K562 (cell line): ENCODE measurements at regions not wholly inside any gene's neighbourhood (a gene's known extent, or its start where the extent isn't known, plus 50 kb on each side); places are given as distances from the start of the nearest gene placed in this dataset.

Experiments used
- ADNP ChIP-seq: fragments of 200-800 bp; sonication (Bioruptor generic); IDR thresholded peaks from 2 replicates; pipeline ENCODE4 v1.6.1; 2016; ENCODE audit warnings: missing genetic modification characterization, missing compliant biosample characterization
- CBX1 ChIP-seq: sonication (generic); IDR thresholded peaks from 2 replicates; pipeline ENCODE4 v1.6.1; 2016; ENCODE audit warnings: antibody characterized with exemption, low read depth, mild to moderate bottlenecking
- FOXA1 ChIP-seq: fragments of 450-650 bp; IDR thresholded peaks from 2 replicates; pipeline ENCODE4 v1.6.1; 2016; ENCODE audit warnings: mild to moderate bottlenecking, borderline replicate concordance
- GABPB2 ChIP-seq: fragments of 250-450 bp; sonication (Bioruptor Pico); conservative IDR thresholded peaks from 2 replicates; pipeline ENCODE4 v1.5.1; 2021; ENCODE audit warnings: mild to moderate bottlenecking
- HDGF ChIP-seq: fragments of 450-650 bp; IDR thresholded peaks from 2 replicates; pipeline ENCODE4 v1.6.1; 2016
- KDM1A ChIP-seq, 2 experiments: fragments of 450-650 bp; IDR thresholded peaks; 2 replicates each; pipeline ENCODE4 v1.6.1; 2016; ENCODE audit warnings: mild to moderate bottlenecking in 2 of 2
- POLR2H ChIP-seq: IDR thresholded peaks from 2 replicates; pipeline ENCODE4 v1.6.1; 2016; ENCODE audit warnings: missing genetic modification characterization, low read depth, mild to moderate bottlenecking, control low read depth, missing compliant biosample characterization, moderate library complexity
- PURB ChIP-seq: sonication (generic); formaldehyde crosslinking; IDR thresholded peaks from 2 replicates; pipeline ENCODE4 v1.9.0; 2021; ENCODE audit warnings: low read depth, mild to moderate bottlenecking, missing genetic modification reagents
- RBM15 ChIP-seq: fragments of 200-400 bp; formaldehyde crosslinking; IDR thresholded peaks from 2 replicates; pipeline ENCODE4 v1.6.1; 2018; ENCODE audit warnings: mild to moderate bottlenecking, low read length, moderate library complexity; ENCODE audit not compliant: insufficient read depth
- SMAD3 ChIP-seq: fragments of 450-650 bp; formaldehyde crosslinking; conservative IDR thresholded peaks from 2 replicates; pipeline ENCODE4 v1.4.0; 2020; ENCODE audit warnings: mild to moderate bottlenecking
- SOX6 ChIP-seq: fragments of 450-650 bp; IDR thresholded peaks from 2 replicates; pipeline ENCODE4 v1.6.1; 2014; ENCODE audit warnings: mild to moderate bottlenecking
- TAL1 ChIP-seq: fragments of 450-650 bp; IDR thresholded peaks from 2 replicates; pipeline ENCODE4 v1.6.1; 2016; ENCODE audit warnings: mild to moderate bottlenecking
- TCF7L2 ChIP-seq: fragments of 150-350 bp; IDR thresholded peaks from 2 replicates; pipeline ENCODE4 v1.6.1; 2016; ENCODE audit warnings: low read depth, mild to moderate bottlenecking, low read length, moderate library complexity
- USF2 ChIP-seq: sonication (generic); formaldehyde crosslinking; IDR thresholded peaks from 2 replicates; pipeline ENCODE4 v1.5.0; 2020; ENCODE audit warnings: missing genetic modification reagents
- ZFP36 ChIP-seq: fragments of 150-350 bp; IDR thresholded peaks from 2 replicates; pipeline ENCODE4 v1.6.1; 2018; ENCODE audit warnings: low read length, low read depth; ENCODE audit not compliant: partially characterized antibody
- ZNF212 ChIP-seq: fragments of 450-650 bp; formaldehyde crosslinking; IDR thresholded peaks from 2 replicates; pipeline ENCODE4 v1.4.0; 2020; ENCODE audit warnings: mild to moderate bottlenecking
- ZNF316 ChIP-seq: fragments of 450-650 bp; IDR thresholded peaks from 2 replicates; pipeline ENCODE4 v1.6.1; 2016
- ZNF324 ChIP-seq: fragments of 250-450 bp; sonication (Bioruptor Pico); IDR thresholded peaks from 2 replicates; pipeline ENCODE4 v1.4.0; 2020; ENCODE audit warnings: mild to moderate bottlenecking
- ZNF696 ChIP-seq: fragments of 250-450 bp; sonication (Bioruptor Pico); conservative IDR thresholded peaks from 2 replicates; pipeline ENCODE4 v1.4.0; 2020; ENCODE audit warnings: mild to moderate bottlenecking, moderate library complexity
- ZNF778 ChIP-seq: fragments of 450-650 bp; formaldehyde crosslinking; IDR thresholded peaks from 2 replicates; pipeline ENCODE4 v1.4.0; 2020; ENCODE audit warnings: mild to moderate bottlenecking, moderate library complexity
- TF ChIP-seq, protein P1 (sequence below), 2 experiments: fragments of 150-350 bp in 1 of 2; IDR thresholded peaks; 2 replicates each; pipeline ENCODE4 v1.6.1; 2012 to 2016; ENCODE audit warnings: low read depth in 2 of 2, low read length in 2 of 2, mild to moderate bottlenecking in 1 of 2, moderate library complexity in 1 of 2
- TF ChIP-seq, protein P2 (sequence below): sonication (generic); formaldehyde crosslinking; IDR thresholded peaks from 2 replicates; pipeline ENCODE4 v1.8.0; 2022; ENCODE audit warnings: mild to moderate bottlenecking, missing genetic modification reagents

DNA sequence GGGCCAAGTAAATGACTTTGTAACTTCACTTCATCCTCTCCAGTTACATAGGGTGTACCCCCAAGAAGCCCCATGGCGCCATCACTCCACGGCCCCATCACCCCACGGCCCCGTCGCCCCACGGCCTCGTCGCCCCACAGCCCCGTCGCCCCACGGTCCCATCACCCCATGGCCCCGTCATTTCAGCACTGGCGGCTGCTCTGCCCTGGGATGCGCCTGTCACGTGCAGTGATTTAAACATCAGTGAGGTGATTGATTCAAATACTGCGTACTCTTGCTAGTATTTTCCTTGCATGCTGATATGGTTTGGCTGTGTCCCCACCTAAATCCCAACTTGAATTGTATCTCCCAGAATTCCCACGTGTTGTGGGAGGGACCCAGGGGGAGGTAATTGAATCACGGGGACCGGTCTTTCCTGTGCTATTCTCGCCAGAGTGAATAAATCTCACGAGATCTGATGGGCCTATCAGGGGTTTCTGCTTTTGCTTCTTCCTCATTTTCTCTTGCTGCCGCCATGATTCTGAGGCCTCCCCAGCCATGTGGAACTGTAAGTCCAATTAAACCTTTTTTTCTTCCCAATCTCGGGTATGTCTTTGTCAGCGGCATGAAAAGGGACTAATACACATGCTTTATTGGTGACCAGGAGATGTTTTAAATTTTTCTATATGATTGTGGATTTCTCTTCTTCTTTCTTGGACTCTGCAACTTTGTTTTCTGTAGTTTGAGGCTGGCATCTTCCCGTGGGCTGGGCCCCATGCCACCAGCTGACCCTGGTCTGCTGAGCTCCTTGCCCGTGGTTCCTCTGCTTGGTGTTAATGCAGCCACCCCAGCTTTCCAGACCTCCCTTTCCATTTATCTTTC, 50.1 kb upstream of the PCBP3 start (continued):
- TF ChIP-seq USF2 (CRISPR knock-in tag) (peak; percentile 42), POLR2H (peak; percentile 79), ZNF324 (CRISPR knock-in tag) (no peak), ZNF696 (CRISPR knock-in tag) (no peak), RBM15 (no peak), ZNF316 (no peak), FOXA1 (no peak), HDGF (no peak), KDM1A (IDR thresholded peaks at IDR 0.05) (peak; percentile 3 to 61; a peak in 2 of 4 replicates), CBX1 (no peak), PURB (no peak), TAL1 (no peak), SMAD3 (CRISPR knock-in tag) (0 out of 2 replicates have a peak, but pooled peaks have one; percentile 23), ZFP36 (no peak), ZNF212 (CRISPR knock-in tag) (no peak), GABPB2 (CRISPR knock-in tag) (no peak), ADNP (tag) (no peak), ZNF778 (CRISPR knock-in tag) (no peak), SOX6 (0 out of 2 replicates have a peak, but pooled peaks have one; percentile 7), TCF7L2 (no peak)
- TF ChIP-seq, protein P1, sequence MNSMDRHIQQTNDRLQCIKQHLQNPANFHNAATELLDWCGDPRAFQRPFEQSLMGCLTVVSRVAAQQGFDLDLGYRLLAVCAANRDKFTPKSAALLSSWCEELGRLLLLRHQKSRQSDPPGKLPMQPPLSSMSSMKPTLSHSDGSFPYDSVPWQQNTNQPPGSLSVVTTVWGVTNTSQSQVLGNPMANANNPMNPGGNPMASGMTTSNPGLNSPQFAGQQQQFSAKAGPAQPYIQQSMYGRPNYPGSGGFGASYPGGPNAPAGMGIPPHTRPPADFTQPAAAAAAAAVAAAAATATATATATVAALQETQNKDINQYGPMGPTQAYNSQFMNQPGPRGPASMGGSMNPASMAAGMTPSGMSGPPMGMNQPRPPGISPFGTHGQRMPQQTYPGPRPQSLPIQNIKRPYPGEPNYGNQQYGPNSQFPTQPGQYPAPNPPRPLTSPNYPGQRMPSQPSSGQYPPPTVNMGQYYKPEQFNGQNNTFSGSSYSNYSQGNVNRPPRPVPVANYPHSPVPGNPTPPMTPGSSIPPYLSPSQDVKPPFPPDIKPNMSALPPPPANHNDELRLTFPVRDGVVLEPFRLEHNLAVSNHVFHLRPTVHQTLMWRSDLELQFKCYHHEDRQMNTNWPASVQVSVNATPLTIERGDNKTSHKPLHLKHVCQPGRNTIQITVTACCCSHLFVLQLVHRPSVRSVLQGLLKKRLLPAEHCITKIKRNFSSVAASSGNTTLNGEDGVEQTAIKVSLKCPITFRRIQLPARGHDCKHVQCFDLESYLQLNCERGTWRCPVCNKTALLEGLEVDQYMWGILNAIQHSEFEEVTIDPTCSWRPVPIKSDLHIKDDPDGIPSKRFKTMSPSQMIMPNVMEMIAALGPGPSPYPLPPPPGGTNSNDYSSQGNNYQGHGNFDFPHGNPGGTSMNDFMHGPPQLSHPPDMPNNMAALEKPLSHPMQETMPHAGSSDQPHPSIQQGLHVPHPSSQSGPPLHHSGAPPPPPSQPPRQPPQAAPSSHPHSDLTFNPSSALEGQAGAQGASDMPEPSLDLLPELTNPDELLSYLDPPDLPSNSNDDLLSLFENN (IDR thresholded peaks at IDR 0.05; ENCODE audit: low read depth in 2 of 2, low read length in 2 of 2): no peak
- TF ChIP-seq, protein P2, sequence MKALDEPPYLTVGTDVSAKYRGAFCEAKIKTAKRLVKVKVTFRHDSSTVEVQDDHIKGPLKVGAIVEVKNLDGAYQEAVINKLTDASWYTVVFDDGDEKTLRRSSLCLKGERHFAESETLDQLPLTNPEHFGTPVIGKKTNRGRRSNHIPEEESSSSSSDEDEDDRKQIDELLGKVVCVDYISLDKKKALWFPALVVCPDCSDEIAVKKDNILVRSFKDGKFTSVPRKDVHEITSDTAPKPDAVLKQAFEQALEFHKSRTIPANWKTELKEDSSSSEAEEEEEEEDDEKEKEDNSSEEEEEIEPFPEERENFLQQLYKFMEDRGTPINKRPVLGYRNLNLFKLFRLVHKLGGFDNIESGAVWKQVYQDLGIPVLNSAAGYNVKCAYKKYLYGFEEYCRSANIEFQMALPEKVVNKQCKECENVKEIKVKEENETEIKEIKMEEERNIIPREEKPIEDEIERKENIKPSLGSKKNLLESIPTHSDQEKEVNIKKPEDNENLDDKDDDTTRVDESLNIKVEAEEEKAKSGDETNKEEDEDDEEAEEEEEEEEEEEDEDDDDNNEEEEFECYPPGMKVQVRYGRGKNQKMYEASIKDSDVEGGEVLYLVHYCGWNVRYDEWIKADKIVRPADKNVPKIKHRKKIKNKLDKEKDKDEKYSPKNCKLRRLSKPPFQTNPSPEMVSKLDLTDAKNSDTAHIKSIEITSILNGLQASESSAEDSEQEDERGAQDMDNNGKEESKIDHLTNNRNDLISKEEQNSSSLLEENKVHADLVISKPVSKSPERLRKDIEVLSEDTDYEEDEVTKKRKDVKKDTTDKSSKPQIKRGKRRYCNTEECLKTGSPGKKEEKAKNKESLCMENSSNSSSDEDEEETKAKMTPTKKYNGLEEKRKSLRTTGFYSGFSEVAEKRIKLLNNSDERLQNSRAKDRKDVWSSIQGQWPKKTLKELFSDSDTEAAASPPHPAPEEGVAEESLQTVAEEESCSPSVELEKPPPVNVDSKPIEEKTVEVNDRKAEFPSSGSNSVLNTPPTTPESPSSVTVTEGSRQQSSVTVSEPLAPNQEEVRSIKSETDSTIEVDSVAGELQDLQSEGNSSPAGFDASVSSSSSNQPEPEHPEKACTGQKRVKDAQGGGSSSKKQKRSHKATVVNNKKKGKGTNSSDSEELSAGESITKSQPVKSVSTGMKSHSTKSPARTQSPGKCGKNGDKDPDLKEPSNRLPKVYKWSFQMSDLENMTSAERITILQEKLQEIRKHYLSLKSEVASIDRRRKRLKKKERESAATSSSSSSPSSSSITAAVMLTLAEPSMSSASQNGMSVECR: no peak
